GM04503 (cell line): ENCODE measurements at regions not wholly inside any gene's neighbourhood (a gene's known extent, or its start where the extent isn't known, plus 50 kb on each side); places are given as distances from the start of the nearest gene placed in this dataset.

ENCODE experiments used
- DNase-seq: peaks from one replicate; pipeline ENCODE4 v3.0.0-alpha.2; 2012; ENCODE audit warnings: low read depth

GRCh38 chr1:199333180-199333579, 694.3 kb upstream of the NR5A2 start:
- DNase-seq: no peak

- no peak for DNase-seq
These were observed 692.0 kb upstream of the NR5A2 start for GRCh38 chr1:199335496-199335895.

GRCh38 chr1:199336745-199337640, 690.5 kb upstream of the NR5A2 start:
- DNase-seq: no peak

- no peak for DNase-seq
These were observed 688.8 kb upstream of the NR5A2 start for GRCh38 chr1:199338760-199339159.

- DNase-seq: no peak
These were observed 675.2 kb upstream of the NR5A2 start for GRCh38 chr1:199352351-199352750.

GRCh38 chr1:199353906-199354305, 673.6 kb upstream of the NR5A2 start:
- DNase-seq: no peak

- no peak for DNase-seq
These were observed 670.9 kb upstream of the NR5A2 start for GRCh38 chr1:199356561-199356960.

- DNase-seq: no peak
These were observed 669.9 kb upstream of the NR5A2 start for GRCh38 chr1:199357599-199357998.

- no peak for DNase-seq
These were observed 664.5 kb upstream of the NR5A2 start for GRCh38 chr1:199362996-199363395.

- DNase-seq: no peak
These were observed 654.4 kb upstream of the NR5A2 start for GRCh38 chr1:199373139-199373538.

- no peak for DNase-seq
These were observed 650.3 kb upstream of the NR5A2 start for GRCh38 chr1:199377211-199377610.

- DNase-seq: no peak
These were observed 643.7 kb upstream of the NR5A2 start for GRCh38 chr1:199383793-199384192.

GRCh38 chr1:199394856-199395255, 632.7 kb upstream of the NR5A2 start:
- DNase-seq: no peak

- DNase-seq: no peak
These were observed 631.1 kb upstream of the NR5A2 start for GRCh38 chr1:199396456-199396855.

- DNase-seq: no peak
These were observed 627.4 kb upstream of the NR5A2 start for GRCh38 chr1:199399996-199400724.

- peak; percentile 66 for DNase-seq
These were observed 623.9 kb upstream of the NR5A2 start for GRCh38 chr1:199403531-199404116.

GRCh38 chr1:199404191-199404590, 623.3 kb upstream of the NR5A2 start:
- no peak for DNase-seq

- no peak for DNase-seq
These were observed 622.5 kb upstream of the NR5A2 start for GRCh38 chr1:199404976-199405375.

GRCh38 chr1:199405634-199406196, 621.8 kb upstream of the NR5A2 start:
- DNase-seq: no peak

GRCh38 chr1:199410462-199410861, 617.0 kb upstream of the NR5A2 start:
- DNase-seq: no peak

GRCh38 chr1:199411506-199411905, 616.0 kb upstream of the NR5A2 start:
- DNase-seq: no peak

GRCh38 chr1:199422206-199422605, 605.3 kb upstream of the NR5A2 start:
- DNase-seq: no peak

GRCh38 chr1:199447906-199448305, 579.6 kb upstream of the NR5A2 start:
- no peak for DNase-seq
